C4-2B (cell line): ENCODE measurements at regions not wholly inside any gene's neighbourhood (a gene's known extent, or its start where the extent isn't known, plus 50 kb on each side); places are given as distances from the start of the nearest gene placed in this dataset.

Experiments used
- ZFX ChIP-seq: fragments of 450-650 bp; IDR thresholded peaks from 2 replicates; pipeline ENCODE4 v1.6.1; 2017
- TF ChIP-seq, protein P1 (sequence below): fragments of 450-650 bp; conservative IDR thresholded peaks from 2 replicates; pipeline ENCODE4 v1.5.1; 2017; ENCODE audit warnings: mild to moderate bottlenecking

DNA sequence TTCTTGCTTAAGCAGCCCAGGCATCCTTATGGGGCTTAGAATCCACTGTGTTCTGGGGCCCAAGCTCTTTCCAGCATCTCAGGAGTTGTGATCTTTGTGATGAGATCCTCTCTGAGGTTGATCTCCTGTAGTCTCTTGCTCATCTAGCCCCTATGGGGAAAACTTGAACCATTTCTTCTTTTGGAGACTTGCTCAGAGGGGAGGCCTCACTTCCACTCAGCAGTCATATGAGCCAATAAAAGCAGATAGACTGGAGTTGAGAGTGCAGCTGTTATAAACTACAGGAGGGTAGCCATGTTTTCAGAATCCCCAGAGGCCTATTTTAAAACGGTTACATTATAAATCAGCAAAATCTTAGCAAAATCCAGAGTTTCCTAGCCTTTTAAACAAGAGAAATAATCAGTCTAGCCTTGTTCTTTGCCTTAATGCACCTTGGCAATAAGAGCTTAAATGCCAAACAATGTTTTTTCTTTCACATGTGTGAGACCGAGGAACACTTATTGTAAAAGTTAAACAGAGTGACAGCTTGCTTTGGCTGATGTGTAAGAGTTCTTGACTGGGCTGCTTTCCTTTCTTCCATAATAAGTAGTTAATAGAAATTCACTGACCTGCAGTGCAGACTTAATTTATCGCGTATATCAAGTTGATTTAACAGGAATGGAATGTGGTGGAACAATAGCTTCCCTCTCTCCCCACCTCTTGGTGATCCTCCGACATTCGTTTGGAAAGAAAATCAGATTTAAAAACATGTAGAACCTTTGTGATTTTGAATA, 168.3 kb downstream of the NEDD1 start:
- TF ChIP-seq, protein P1, sequence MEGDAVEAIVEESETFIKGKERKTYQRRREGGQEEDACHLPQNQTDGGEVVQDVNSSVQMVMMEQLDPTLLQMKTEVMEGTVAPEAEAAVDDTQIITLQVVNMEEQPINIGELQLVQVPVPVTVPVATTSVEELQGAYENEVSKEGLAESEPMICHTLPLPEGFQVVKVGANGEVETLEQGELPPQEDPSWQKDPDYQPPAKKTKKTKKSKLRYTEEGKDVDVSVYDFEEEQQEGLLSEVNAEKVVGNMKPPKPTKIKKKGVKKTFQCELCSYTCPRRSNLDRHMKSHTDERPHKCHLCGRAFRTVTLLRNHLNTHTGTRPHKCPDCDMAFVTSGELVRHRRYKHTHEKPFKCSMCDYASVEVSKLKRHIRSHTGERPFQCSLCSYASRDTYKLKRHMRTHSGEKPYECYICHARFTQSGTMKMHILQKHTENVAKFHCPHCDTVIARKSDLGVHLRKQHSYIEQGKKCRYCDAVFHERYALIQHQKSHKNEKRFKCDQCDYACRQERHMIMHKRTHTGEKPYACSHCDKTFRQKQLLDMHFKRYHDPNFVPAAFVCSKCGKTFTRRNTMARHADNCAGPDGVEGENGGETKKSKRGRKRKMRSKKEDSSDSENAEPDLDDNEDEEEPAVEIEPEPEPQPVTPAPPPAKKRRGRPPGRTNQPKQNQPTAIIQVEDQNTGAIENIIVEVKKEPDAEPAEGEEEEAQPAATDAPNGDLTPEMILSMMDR, result no peak
- TF ChIP-seq ZFX, result no peak
